ENCODE measurements at regions not wholly inside any gene's neighbourhood (a gene's known extent, or its start where the extent isn't known, plus 50 kb on each side); places are given as distances from the start of the nearest gene placed in this dataset.

- no peak for DNase-seq
These were observed 173.9 kb upstream of the KLF3 start for GRCh38 chr4:38489924-38490639.

GRCh38 chr4:38490753-38491446 is 173.1 kb upstream of the KLF3 start:
- DNase-seq = no peak

GRCh38 chr4:38491854-38492478 is 172.0 kb upstream of the KLF3 start:
- DNase-seq = no peak

- DNase-seq = no peak
These were observed 170.9 kb upstream of the KLF3 start for GRCh38 chr4:38493066-38493465.

GRCh38 chr4:38495446-38495845 is 168.6 kb upstream of the KLF3 start:
- no peak for DNase-seq

GRCh38 chr4:38497121-38497520 is 166.9 kb upstream of the KLF3 start:
- DNase-seq = no peak

- DNase-seq = no peak
These were observed 164.9 kb upstream of the KLF3 start for GRCh38 chr4:38499101-38499500.

GRCh38 chr4:38500433-38500832 is 163.6 kb upstream of the KLF3 start:
- DNase-seq = no peak

GRCh38 chr4:38501698-38502097 is 162.3 kb upstream of the KLF3 start:
- DNase-seq = no peak

- DNase-seq = no peak
These were observed 160.2 kb upstream of the KLF3 start for GRCh38 chr4:38503689-38504395.

GRCh38 chr4:38504396-38504715 is 159.6 kb upstream of the KLF3 start:
- DNase-seq = no peak

GRCh38 chr4:38509551-38509950 is 154.4 kb upstream of the KLF3 start:
- DNase-seq = peak; percentile 18

GRCh38 chr4:38510201-38510600 is 153.8 kb upstream of the KLF3 start:
- no peak for DNase-seq

GRCh38 chr4:38511702-38512101 is 152.3 kb upstream of the KLF3 start:
- DNase-seq = no peak

GRCh38 chr4:38512840-38513239 is 151.2 kb upstream of the KLF3 start:
- no peak for DNase-seq

- DNase-seq = no peak
These were observed 149.4 kb upstream of the KLF3 start for GRCh38 chr4:38514465-38515146.

GRCh38 chr4:38516190-38516589 is 147.8 kb upstream of the KLF3 start:
- DNase-seq = no peak

- DNase-seq = no peak
These were observed 144.3 kb upstream of the KLF3 start for GRCh38 chr4:38519666-38520065.

GRCh38 chr4:38523054-38523453 is 140.9 kb upstream of the KLF3 start:
- DNase-seq = no peak

GRCh38 chr4:38523524-38524448 is 140.2 kb upstream of the KLF3 start:
- DNase-seq = peak; percentile 74

- DNase-seq = no peak
These were observed 137.6 kb upstream of the KLF3 start for GRCh38 chr4:38526412-38526811.

Data from activated naive CD4-positive, alpha-beta T cell treated with Interleukin-2 at 50 U/mL for 16 hours (primary cell).